H1 (cell line): ENCODE measurements at regions not wholly inside any gene's neighbourhood (a gene's known extent, or its start where the extent isn't known, plus 50 kb on each side); places are given as distances from the start of the nearest gene placed in this dataset.

ENCODE experiments used
- CTCF ChIA-PET: fragments of 300-600 bp; sonication (Branson Sonifier 250); formaldehyde crosslinking; loops from one replicate; lab custom pipeline; 2021; ENCODE audit not compliant: partially characterized antibody; lab: Charles Lee
- POLR2A ChIA-PET: fragments of 300-600 bp; sonication (Branson Sonifier 250); formaldehyde crosslinking; loops from one replicate; lab custom pipeline; 2021; ENCODE audit warnings: inconsistent platforms; ENCODE audit not compliant: partially characterized antibody; lab: Charles Lee
- DNase-seq, 2 experiments: peaks; one replicate each; pipeline versions ENCODE4 v3.0.0 to v3.0.0-alpha.2; 2010 to 2022; ENCODE audit warnings: low spot score in 2 of 2, low read depth in 1 of 2, mixed read lengths in 1 of 2
- FAIRE-seq: peaks from 2 replicates; lab custom pipeline; 2011; peaks lifted over from hg19 to GRCh38; lab: Jason Lieb, UNC
- H2AFZ ChIP-seq: 2 replicates; pipeline ENCODE4 v1.8.1; 2012; ENCODE audit warnings: low read length, inconsistent platforms
- H2AK5ac ChIP-seq: 2 replicates; pipeline ENCODE4 v1.6.1; 2013; ENCODE audit warnings: low read depth, low read length
- H2BK120ac ChIP-seq: replicated peaks from 2 replicates; pipeline ENCODE3; 2013; ENCODE audit warnings: low read depth, low read length, inconsistent platforms
- H2BK12ac ChIP-seq: 2 replicates; pipeline ENCODE4 v1.6.1; 2013; ENCODE audit warnings: low read depth, low read length
- H2BK15ac ChIP-seq: 2 replicates; pipeline ENCODE4 v1.6.1; 2013; ENCODE audit warnings: low read length
- H2BK20ac ChIP-seq: 2 replicates; pipeline ENCODE4 v1.6.1; 2013; ENCODE audit warnings: low read length
- H2BK5ac ChIP-seq: 2 replicates; pipeline ENCODE4 v1.6.1; 2013; ENCODE audit warnings: low read depth, low read length
- H3K14ac ChIP-seq: 2 replicates; pipeline ENCODE4 v1.6.1; 2013; ENCODE audit warnings: inconsistent platforms; ENCODE audit not compliant: insufficient read length
- H3K18ac ChIP-seq: 2 replicates; pipeline ENCODE4 v1.6.1; 2013; ENCODE audit warnings: low read length; ENCODE audit errors: extremely low read depth
- H3K23ac ChIP-seq: 2 replicates; pipeline ENCODE4 v1.6.1; 2013; ENCODE audit warnings: inconsistent platforms; ENCODE audit not compliant: insufficient read length
- H3K23me2 ChIP-seq: 2 replicates; pipeline ENCODE4 v1.6.1; 2013; ENCODE audit warnings: low read depth, low read length
- H3K27ac ChIP-seq: 2 replicates; pipeline ENCODE4 v1.6.1; 2011; ENCODE audit warnings: low read depth, low read length, inconsistent platforms
- H3K27me3 ChIP-seq, 4 experiments: replicated peaks in 1 of 4; 1 replicate in 1 of 4; 2 replicates in 3 of 4; pipeline versions ENCODE4 v1.6.1 to v1.8.1; 2011 to 2013; ENCODE audit warnings: low read length in 3 of 4, mild to moderate bottlenecking in 3 of 4, inconsistent platforms in 2 of 4, mixed read lengths in 2 of 4, moderate library complexity in 1 of 4; ENCODE audit not compliant: control insufficient read depth in 3 of 4, insufficient read depth in 3 of 4; ENCODE audit errors: extremely low read depth in 1 of 4
- H3K36me3 ChIP-seq, 4 experiments: 2 replicates each; pipeline versions ENCODE4 v1.6.1 to v1.8.1; 2011 to 2013; ENCODE audit warnings: mild to moderate bottlenecking in 4 of 4, low read length in 3 of 4, moderate library complexity in 2 of 4, control low read depth in 1 of 4, inconsistent platforms in 1 of 4; ENCODE audit not compliant: insufficient read depth in 4 of 4, control insufficient read depth in 2 of 4
- H3K4ac ChIP-seq: replicated peaks from 2 replicates; pipeline ENCODE3; 2013; ENCODE audit warnings: low read length, low read depth, mixed read lengths, inconsistent platforms; ENCODE audit not compliant: insufficient read length
- H3K4me1 ChIP-seq, 4 experiments: replicated peaks in 1 of 4; 1 replicate in 1 of 4; 2 replicates in 3 of 4; pipeline versions ENCODE4 v1.6.1 to v1.8.1; 2011 to 2013; ENCODE audit warnings: low read length in 3 of 4, inconsistent platforms in 2 of 4, mixed read lengths in 1 of 4; ENCODE audit not compliant: insufficient read depth in 4 of 4, control insufficient read depth in 3 of 4
- H3K4me2 ChIP-seq, 2 experiments: 2 replicates each; pipeline versions ENCODE4 v1.6.1 to v1.8.1; 2011 to 2013; ENCODE audit warnings: low read depth in 2 of 2, low read length in 2 of 2, control low read depth in 1 of 2, inconsistent platforms in 1 of 2, mild to moderate bottlenecking in 1 of 2; ENCODE audit not compliant: insufficient read depth in 1 of 2
- H3K4me3 ChIP-seq, 4 experiments: fragments of 200-600, 300-600 bp in 1 of 4; sonication (generic), shearing (Covaris generic), sonication (Bioruptor Twin) in 1 of 4; 2 replicates each; pipeline versions ENCODE4 v1.5.1 to v1.8.1; 2011 to 2016; ENCODE audit warnings: low read length in 4 of 4, low read depth in 3 of 4, control low read depth in 2 of 4, inconsistent platforms in 2 of 4, mild to moderate bottlenecking in 2 of 4, mixed read lengths in 1 of 4, moderate library complexity in 1 of 4; ENCODE audit not compliant: insufficient read depth in 2 of 4; ENCODE audit errors: extremely low read depth in 1 of 4
- H3K56ac ChIP-seq: replicated peaks from 2 replicates; pipeline ENCODE3; 2013; ENCODE audit warnings: low read depth, mild to moderate bottlenecking, mixed read lengths, low read length, inconsistent platforms; ENCODE audit not compliant: insufficient read length
- H3K79me1 ChIP-seq: 2 replicates; pipeline ENCODE4 v1.6.1; 2013; ENCODE audit warnings: low read depth, low read length, control low read depth
- H3K79me2 ChIP-seq, 2 experiments: 2 replicates each; pipeline versions ENCODE4 v1.6.1 to v1.8.1; 2012 to 2013; ENCODE audit warnings: low read length in 2 of 2, mild to moderate bottlenecking in 2 of 2, inconsistent platforms in 1 of 2; ENCODE audit not compliant: insufficient read depth in 2 of 2, control insufficient read depth in 1 of 2
- H3K9ac ChIP-seq, 4 experiments: replicated peaks in 1 of 4; 1 replicate in 1 of 4; 2 replicates in 3 of 4; pipeline versions ENCODE4 v1.6.1 to v1.8.1; 2011 to 2013; ENCODE audit warnings: low read depth in 3 of 4, low read length in 3 of 4, control low read depth in 2 of 4, mild to moderate bottlenecking in 2 of 4, moderate library complexity in 2 of 4, inconsistent platforms in 1 of 4; ENCODE audit errors: extremely low read depth in 1 of 4
- H3K9me3 ChIP-seq, 2 experiments: 2 replicates each; pipeline versions ENCODE4 v1.6.1 to v1.8.1; 2012 to 2013; ENCODE audit warnings: mild to moderate bottlenecking in 2 of 2, moderate library complexity in 2 of 2, control low read depth in 1 of 2, inconsistent platforms in 1 of 2, low read depth in 1 of 2, low read length in 1 of 2, mixed read lengths in 1 of 2; ENCODE audit not compliant: insufficient read depth in 2 of 2
- H4K20me1 ChIP-seq, 2 experiments: replicated peaks in 1 of 2; 2 replicates each; pipeline versions ENCODE3 to v1.8.1; 2011 to 2013; ENCODE audit warnings: inconsistent platforms in 2 of 2, low read length in 2 of 2, mild to moderate bottlenecking in 1 of 2; ENCODE audit not compliant: insufficient read depth in 2 of 2, control insufficient read depth in 1 of 2
- H4K5ac ChIP-seq: 2 replicates; pipeline ENCODE4 v1.6.1; 2013; ENCODE audit warnings: low read length, low read depth, mixed read lengths, inconsistent platforms; ENCODE audit not compliant: insufficient read length
- H4K8ac ChIP-seq: 2 replicates; pipeline ENCODE4 v1.8.0; 2013; ENCODE audit warnings: mild to moderate bottlenecking, moderate library complexity, low read length, inconsistent platforms; ENCODE audit not compliant: insufficient read depth; ENCODE audit errors: extremely low read depth
- H4K91ac ChIP-seq: replicated peaks from 2 replicates; pipeline ENCODE3; 2013; ENCODE audit warnings: low read length, mixed read lengths, inconsistent platforms; ENCODE audit not compliant: insufficient read length
- BCL11A ChIP-seq, 2 experiments: IDR thresholded peaks; one replicate each; pipeline ENCODE4 v1.6.1; 2011; ENCODE audit warnings: low read depth in 2 of 2, low read length in 2 of 2, mild to moderate bottlenecking in 2 of 2
- CHD1 ChIP-seq: IDR thresholded peaks from 2 replicates; pipeline ENCODE4 v1.6.1; 2012; ENCODE audit warnings: low read depth, low read length, improper control_type of control experiment
- HDAC6 ChIP-seq: IDR thresholded peaks from one replicate; pipeline ENCODE4 v1.7.1; 2012; ENCODE audit warnings: low read depth, mild to moderate bottlenecking, inconsistent platforms, low read length, moderate library complexity
- JUN ChIP-seq: IDR thresholded peaks from 2 replicates; pipeline ENCODE4 v1.6.1; 2011; ENCODE audit warnings: low read depth, mild to moderate bottlenecking, improper control_type of control experiment, low read length
- KDM1A ChIP-seq: fragments of 200-600, 300-600 bp; sonication (generic); IDR thresholded peaks from 2 replicates; pipeline ENCODE4 v1.7.1; 2016; ENCODE audit warnings: mild to moderate bottlenecking, low read length, borderline replicate concordance
- MAX ChIP-seq: IDR thresholded peaks from 2 replicates; pipeline ENCODE4 v1.6.1; 2012; ENCODE audit warnings: inconsistent platforms
- POLR2A ChIP-seq, 2 experiments: IDR thresholded peaks; 1 replicate in 1 of 2; 2 replicates in 1 of 2; pipeline ENCODE4 v1.6.1; 2011; ENCODE audit warnings: low read depth in 2 of 2, low read length in 2 of 2, mild to moderate bottlenecking in 2 of 2; ENCODE audit errors: control extremely low read depth in 1 of 2
- RAD21 ChIP-seq, 2 experiments: IDR thresholded peaks in 1 of 2; conservative IDR thresholded peaks in 1 of 2; 2 replicates each; pipeline ENCODE4 v1.6.1; 2011; ENCODE audit warnings: low read depth in 2 of 2, low read length in 2 of 2, improper control_type of control experiment in 1 of 2, inconsistent platforms in 1 of 2, mild to moderate bottlenecking in 1 of 2, moderate library complexity in 1 of 2
- RBBP5 ChIP-seq: IDR thresholded peaks from 2 replicates; pipeline ENCODE4 v1.7.1; 2012; ENCODE audit warnings: low read depth, mild to moderate bottlenecking, inconsistent platforms, low read length, moderate library complexity, borderline replicate concordance
- SAP30 ChIP-seq: fragments of 300-600 bp; sonication (generic); IDR thresholded peaks from 2 replicates; pipeline ENCODE4 v1.7.1; 2012; ENCODE audit warnings: low read length, moderate library complexity, mild to moderate bottlenecking, inconsistent platforms; ENCODE audit not compliant: insufficient read depth, insufficient replicate concordance
- SIRT6 ChIP-seq: IDR thresholded peaks from one replicate; pipeline ENCODE4 v1.7.1; 2012; ENCODE audit warnings: low read length, inconsistent platforms
- SP2 ChIP-seq: IDR thresholded peaks from 2 replicates; pipeline ENCODE4 v1.6.1; 2012; ENCODE audit warnings: mild to moderate bottlenecking, low read length, inconsistent platforms
- TBP ChIP-seq: IDR thresholded peaks from 2 replicates; pipeline ENCODE4 v1.6.1; 2011; ENCODE audit warnings: low read depth, low read length, improper control_type of control experiment
- TEAD4 ChIP-seq: IDR thresholded peaks from 2 replicates; pipeline ENCODE4 v1.6.1; 2012; ENCODE audit warnings: low read depth, low read length, inconsistent platforms, mixed read lengths
- YY1 ChIP-seq: IDR thresholded peaks from 2 replicates; pipeline ENCODE4 v1.6.1; 2011; ENCODE audit warnings: low read depth, mild to moderate bottlenecking, low read length
- WGBS, 2 experiments: shearing (Covaris generic) in 1 of 2; methylation state at CpG; one replicate each; pipeline versions ENCODE4 v1.1.6 to v1.1.7; 2013 to 2015; ENCODE audit warnings: low lambda C conversion rate in 2 of 2, mixed read lengths in 2 of 2, inconsistent platforms in 1 of 2, low coverage in 1 of 2, missing lambda C conversion rate in 1 of 2; ENCODE audit not compliant: insufficient replicate concordance in 2 of 2, insufficient coverage in 1 of 2, insufficient read length in 1 of 2; ENCODE audit errors: extremely low coverage in 1 of 2, missing lambda C conversion rate in 1 of 2; 5-methylcytosine and 5-hydroxymethylcytosine counted together

DNA sequence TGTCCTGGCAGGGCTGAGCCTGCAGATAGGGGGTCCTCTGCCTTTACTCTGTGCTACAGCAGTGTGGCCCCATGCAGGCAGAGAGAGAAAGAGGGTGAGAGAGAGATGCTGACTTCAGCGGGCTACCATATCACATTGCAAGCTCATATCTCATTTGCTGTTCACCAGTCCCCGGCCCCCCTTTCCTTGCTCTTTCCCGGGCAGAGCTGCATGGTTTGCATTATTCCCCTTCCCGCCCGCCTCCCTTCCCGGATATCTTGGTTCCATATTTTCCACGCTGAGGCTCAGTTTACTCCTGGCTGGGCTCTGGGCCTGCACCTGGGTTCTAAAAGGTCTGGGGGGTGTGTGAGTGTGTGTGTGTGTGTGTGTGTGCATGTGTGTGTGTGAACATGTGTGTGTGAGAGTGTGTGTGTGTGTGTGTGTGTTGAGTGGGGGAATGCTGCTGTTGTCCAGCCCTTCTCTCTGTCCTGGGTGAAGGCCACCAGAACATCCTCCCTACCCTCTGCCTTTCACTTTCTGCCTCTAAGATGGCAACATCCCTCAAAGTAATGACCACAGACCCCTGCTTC lies 63.5 kb downstream of the PJA1 start:
- Histone ChIP-seq H3K9me3 (no peaks in the 10 kb centered on the region), H3K79me1 (no peaks in the 10 kb centered on the region), H2AK5ac (no peak overlapping the region), H3K27me3 (no peaks in the 10 kb centered on the region), H3K9ac (no peak overlapping the region), H3K23ac (no peak overlapping the region), H3K4ac (no peak overlapping the region), H3K23me2 (no peaks in the 10 kb centered on the region), H2BK5ac (no peak overlapping the region), H4K20me1 (no peaks in the 10 kb centered on the region), H2AFZ (no peak overlapping the region), H3K4me2 (no peak overlapping the region), H2BK120ac (no peak overlapping the region), H2BK15ac (no peak overlapping the region), H3K4me1 (peaks cover 0 to 4% (median 4%) of the 10 kb centered on the region in 4 experiments; a peak in 5 of 7 replicates), H2BK20ac (no peak overlapping the region), H4K5ac (no peak overlapping the region), H3K4me3 (no peak overlapping the region), H3K18ac (no peak overlapping the region), H3K36me3 (no peaks in the 10 kb centered on the region), H2BK12ac (no peak overlapping the region), H3K56ac (no peak overlapping the region), H3K79me2 (no peaks in the 10 kb centered on the region), H3K14ac (no peak overlapping the region), H4K8ac (no peak overlapping the region), H4K91ac (no peak overlapping the region), H3K27ac (no peak overlapping the region)
- POLR2A ChIA-PET = no interaction called here
- DNase-seq (no peak), FAIRE-seq (no peak)
- WGBS, 2 experiments = 100% methylated on average over 1 of the region's 7 CpGs; no CpG with 5 or more reads in 1 of the 2 experiments
- CTCF ChIA-PET = interaction anchor here (0.8 to 1.5 kb wide), 3 partner anchors 7 to 118 kb away, joined by 3 to 5 read pairs (median 4); no protein-coding TSS in a partner anchor
- TF ChIP-seq TBP (no peak), JUN (no peak), MAX (no peak), POLR2A (IDR thresholded peaks at IDR 0.05; ENCODE audit: control extremely low read depth in 1 of 2, low read depth in 2 of 2, low read length in 2 of 2) (no peak), BCL11A (IDR thresholded peaks at IDR 0.05; ENCODE audit: low read depth in 2 of 2, low read length in 2 of 2) (no peak), CHD1 (no peak), RAD21 (IDR thresholded peaks at IDR 0.05 in 1 of 2, conservative IDR thresholded peaks at IDR 0.05 in 1 of 2; ENCODE audit: low read depth in 2 of 2, low read length in 2 of 2) (no peak), YY1 (no peak), SIRT6 (no peak), KDM1A (no peak), SAP30 (no peak), HDAC6 (no peak), RBBP5 (no peak), TEAD4 (no peak), SP2 (no peak)
